HG02970 (cell line): ENCODE measurements at regions not wholly inside any gene's neighbourhood (a gene's known extent, or its start where the extent isn't known, plus 50 kb on each side); places are given as distances from the start of the nearest gene placed in this dataset.

Source experiments
- ATAC-seq: cut with Tn5 transposase; IDR thresholded peaks from one replicate; pipeline ENCODE4 v1.9.1; 2021; ENCODE audit warnings: mild to moderate bottlenecking, moderate library complexity, moderate number of reproducible peaks; ENCODE audit not compliant: unreplicated experiment, low FRiP score

DNA sequence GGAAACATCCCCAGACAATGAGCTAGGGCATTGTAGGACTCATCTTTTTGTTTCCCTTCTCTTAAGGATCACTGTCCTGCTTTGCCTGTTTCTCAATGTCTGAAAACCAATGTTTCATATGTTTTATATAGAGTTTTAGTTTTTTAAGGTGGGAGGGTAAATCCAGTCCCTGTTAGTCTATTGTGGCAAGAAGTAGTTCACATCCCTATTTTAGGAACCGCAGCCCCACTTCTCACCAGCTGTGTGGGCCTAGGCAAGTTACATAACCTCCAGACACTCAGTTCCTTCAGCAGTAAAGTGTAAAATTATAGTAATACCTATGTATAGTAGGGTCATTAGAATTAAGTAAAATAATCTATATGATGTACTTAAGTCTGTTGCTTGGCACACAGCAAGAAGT, 105.8 kb upstream of the WLS start:
- no peak for ATAC-seq

DNA sequence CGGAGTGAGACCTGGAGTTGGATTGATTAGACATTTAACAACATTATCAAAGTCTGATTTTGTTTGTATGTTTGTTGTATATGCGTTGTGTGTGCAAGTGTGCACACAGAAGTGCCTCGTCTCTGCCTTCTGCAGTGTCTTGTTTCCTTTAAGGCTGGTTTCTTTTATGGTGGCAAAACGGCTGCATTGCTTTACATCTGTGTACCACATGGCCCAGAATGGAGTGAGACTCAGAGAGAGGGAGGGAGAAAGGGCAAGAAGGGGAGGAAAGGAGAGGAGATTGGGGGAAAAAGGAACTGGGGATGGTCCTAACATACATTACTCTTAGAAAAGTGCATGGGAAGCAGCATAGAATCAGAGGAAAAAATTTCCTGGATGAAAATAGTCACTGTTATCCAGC, 99.7 kb upstream of the WLS start:
- ATAC-seq: no peak

DNA sequence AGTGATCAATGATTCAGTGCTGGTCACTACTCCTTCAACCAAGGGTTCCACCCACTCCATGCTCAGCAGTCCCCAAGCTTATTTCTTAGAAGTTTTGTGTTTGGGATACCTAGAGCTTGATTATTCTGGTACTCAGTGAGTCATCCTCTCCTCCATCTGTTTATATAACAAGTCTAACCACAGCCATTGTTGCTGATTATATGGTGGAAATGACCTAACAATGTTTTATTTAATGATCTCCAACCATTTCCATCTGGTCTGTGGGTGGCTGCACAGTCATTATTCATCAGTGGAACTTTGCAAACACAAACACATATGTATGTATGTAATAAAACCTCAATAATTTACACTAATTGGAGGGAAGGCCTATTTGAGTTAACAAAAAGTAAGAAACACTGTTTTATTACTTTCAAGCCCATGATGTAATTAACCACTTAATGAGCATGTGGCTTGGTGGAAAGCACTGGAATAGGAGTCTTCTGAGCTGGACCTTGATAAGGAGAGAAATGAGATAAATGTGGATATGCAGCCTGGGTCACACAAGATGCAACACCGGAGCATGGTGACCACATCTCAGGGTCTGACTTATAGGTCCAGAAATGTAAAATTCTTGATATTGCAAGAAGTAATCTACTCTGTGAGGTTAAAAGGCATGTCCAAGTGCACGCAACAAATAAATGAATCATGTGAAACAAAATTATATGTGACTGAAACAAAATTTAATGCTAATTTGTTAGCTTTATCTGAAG, 99.0 kb upstream of the WLS start:
- no peak for ATAC-seq

DNA sequence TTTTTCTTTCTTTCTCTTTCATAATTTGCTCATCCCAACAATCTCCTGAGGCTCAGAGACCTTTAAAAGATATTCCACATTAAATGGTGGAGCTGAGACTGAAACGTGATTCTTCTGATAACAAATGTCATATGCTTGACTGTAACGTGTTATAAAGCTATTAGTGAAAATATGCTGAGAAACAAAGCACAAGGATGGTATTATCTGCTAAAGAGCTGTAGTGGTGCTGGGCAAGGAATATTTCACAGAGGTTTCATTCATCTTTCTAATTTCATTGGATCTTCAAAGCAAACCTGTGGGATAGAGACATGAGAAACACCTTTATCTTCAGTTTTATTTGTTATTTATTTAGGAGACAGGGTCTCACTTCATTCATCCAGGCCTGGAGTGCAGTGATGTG, 98.1 kb upstream of the WLS start:
- no peak for ATAC-seq

DNA sequence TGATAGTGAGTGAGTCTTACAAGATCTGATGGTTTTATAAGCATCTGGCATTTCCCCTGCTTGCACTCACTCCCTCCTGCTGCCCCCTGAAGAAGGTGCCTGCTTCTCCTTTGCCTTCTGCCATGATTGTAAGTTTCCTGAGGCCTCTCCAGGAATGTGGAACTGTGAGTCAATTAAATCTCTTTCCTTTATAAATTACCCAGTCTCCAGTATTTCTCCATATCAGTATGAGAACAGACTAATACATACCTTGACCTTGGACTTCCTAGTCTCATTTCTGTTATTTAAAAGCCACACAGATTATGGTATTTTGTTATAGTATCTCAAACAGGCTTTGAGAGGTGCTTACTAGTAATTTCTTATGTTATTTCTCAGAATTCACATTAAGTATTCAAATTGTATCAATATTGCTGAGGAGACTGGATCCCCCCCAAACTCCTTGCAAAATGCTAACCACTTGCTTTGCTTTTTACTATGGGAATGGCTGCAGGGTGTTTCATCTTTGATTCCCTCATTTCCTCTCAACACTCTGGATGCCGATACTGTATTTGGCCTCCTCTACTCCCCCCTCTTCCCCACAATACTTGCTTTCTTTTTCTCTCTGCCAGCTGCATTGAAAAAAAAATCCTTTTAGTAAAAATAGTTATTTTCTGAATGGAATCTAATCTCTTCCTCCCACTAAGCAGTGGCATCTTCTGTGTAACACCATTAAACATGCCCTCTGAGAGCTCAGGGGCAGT, 96.9 kb upstream of the WLS start:
- no peak for ATAC-seq

DNA sequence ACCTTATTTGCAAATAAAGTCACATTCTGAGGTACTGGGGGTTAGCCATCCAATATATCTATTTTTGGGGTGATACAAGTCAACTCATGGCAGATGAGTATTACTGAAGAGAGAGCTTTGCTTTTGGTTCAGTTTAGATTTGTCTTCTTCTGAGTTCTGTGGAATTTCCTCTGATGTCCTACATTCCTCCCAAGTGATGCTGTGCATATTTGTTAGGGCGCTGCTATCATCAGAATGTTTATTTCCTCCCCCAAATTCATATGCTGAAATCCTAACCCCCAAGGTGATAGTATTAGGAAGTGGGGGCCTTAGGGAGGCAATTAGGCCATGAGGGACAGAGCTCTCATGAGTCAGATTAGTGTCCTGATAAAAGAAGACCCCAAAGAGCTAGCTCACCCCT, 96.2 kb upstream of the WLS start:
- ATAC-seq: no peak

DNA sequence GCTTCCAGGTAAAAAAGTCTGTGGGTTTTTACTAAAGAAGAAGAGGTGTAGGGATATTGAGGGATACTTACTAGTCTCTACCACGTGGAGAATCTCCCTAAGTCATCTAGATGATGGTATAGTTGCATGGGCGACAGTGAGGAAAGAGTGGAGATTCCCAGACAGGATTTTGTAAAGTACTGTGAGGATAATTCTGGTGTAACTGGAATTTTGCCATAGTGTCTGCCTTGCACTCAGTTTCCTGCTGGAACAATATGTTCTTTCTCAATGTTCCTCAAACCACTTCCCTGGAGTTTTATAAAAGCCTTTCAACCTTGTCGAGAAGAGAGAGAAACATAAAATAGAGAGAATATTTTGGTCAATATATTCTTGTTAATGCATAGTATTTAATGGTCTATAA, 95.1 kb upstream of the WLS start:
- ATAC-seq: no peak

DNA sequence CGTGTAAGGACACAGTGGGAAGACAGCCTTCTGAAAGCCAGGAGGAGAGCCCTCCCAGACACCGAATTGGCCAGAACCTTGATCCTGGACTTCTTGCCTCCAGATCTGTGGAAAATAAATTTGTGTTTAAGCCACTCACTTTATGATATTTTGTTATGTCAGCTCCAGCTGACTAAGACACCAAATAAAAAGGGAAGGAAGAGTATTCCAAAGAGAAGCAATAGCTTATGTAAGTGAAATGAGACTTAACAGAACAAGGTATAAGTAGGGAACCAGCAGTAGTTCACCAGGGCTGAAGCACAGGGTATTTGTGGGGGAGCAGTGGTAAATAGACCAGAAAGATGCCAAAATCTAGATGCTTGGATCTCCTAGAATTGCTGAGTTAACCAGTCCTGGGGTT, 94.2 kb upstream of the WLS start:
- no peak for ATAC-seq

DNA sequence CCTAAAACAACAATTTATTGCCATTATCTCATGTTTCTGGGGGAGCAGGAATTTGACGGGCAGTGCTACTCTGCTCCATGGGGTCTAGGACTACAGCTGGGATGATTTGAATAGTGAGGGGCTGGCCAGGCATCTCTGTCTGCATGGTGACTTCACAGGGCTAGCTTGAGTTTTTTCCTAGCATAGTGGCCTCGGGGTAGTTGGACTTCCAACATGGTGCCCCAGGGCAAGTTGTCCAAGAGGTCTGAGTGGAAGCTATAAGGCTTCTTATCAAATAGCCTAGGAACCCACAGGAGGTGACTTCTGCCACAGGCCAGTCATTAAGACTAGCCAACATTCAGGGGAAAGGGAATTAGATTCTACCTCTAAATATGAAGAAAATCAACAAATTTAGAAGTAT, 92.0 kb upstream of the WLS start:
- ATAC-seq: no peak

DNA sequence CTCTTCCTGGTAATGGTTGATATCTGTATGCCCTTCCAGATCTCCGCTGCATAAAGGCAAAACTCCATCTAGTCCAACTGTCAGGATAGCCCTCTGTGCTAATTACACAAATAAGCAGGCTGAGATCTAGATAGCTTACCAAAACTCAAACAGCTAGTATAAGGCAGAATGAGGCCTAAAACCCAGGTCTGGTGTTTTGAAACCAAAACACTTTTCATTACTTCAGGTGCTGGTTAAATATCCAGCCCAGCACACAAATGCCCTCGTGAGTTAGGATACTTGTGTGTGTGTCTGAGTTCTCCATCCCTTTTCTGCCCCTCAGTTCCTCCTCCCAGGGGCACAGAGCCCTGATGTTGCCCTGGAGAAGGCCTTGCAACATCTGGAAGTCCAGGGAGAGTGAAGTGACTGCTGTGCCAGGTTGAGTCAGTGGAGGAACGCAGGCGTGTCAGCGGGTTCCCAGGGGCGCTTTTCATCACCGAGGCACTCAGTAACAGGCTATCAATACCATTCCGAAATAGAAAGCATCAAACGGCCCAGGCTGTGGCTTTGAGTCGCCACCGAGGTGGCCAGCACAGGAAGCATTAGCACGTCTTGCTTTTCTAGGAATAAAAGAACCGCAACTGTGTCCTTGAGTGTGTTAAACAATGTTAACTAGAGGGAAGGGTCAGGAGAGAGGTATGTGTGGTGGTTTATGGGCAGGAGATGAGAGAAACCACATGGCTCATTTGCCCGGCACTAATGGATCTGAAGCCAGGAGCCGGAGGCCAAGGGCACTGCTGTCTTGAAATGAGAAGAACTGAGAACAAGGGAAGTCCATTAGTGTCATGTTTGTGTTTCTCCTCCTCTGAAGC, 90.7 kb upstream of the WLS start:
- ATAC-seq: no peak

- ATAC-seq: no peak
Measured at GRCh38 chr1:68322096-68322495, 89.8 kb upstream of the WLS start.

GRCh38 chr1:68321084-68321685, 88.9 kb upstream of the WLS start:
- no peak for ATAC-seq

- no peak for ATAC-seq
Measured at GRCh38 chr1:68320349-68320748, 88.0 kb upstream of the WLS start.

DNA sequence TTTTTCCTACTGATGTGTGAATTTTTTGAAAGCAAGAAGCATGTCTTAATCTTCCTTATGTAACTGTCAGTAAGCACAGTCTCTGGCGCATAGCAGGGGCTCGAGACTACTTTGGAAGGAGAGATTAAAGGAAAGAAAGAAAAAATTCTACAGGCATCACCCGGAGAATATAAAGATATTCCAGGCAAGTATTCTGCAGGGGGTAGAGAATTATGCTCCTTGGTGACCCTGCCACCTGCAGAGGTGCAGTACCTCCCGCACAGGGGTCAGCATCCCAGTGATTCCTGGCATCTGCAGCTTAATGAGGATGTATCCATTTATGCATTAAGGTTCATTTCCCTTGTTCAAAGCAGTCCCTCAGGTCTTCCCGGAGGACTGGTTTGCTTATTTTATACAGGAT, 87.6 kb upstream of the WLS start:
- no peak for ATAC-seq

- ATAC-seq: no peak
Measured at GRCh38 chr1:68317543-68317942, 85.2 kb upstream of the WLS start.

GRCh38 chr1:68314151-68314780, 81.9 kb upstream of the WLS start:
- ATAC-seq: no peak

DNA sequence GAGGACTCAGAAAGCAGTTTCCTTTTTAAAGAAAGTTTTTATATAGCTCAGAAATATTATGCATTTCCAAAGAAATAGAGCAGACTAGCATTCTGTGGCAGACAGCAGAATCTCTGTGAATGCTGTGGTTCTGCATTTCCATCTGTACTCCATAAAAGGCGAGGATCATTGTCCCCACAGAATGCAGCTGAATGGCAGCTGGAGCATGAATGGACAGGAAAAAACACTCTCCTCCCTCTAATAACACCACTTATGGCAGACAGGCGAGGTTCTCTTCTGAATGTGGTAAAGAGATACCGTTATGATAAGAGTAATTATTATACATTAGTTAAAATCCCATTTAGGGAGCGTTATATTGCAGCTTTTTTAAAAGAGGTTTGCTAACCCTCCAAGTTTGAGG, 81.4 kb upstream of the WLS start:
- ATAC-seq: no peak

DNA sequence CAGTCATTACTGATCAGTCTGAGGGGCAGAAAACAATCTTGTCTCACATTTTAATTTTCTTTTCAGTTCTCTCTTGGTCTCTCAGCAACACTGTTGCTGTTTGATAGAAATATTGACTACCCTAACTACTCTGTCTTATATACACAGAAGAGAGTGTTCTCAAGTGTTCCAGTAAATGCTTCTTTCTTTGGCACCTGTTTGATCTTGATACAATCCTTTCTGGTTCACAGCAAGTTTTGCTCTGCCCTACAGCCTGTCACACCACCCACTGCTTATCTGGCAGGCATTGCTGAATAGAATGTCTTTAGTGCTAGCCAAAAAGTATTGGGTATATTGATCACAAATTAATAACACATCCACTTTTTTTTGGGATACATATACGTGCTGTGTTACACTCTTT, 75.7 kb upstream of the WLS start:
- ATAC-seq: no peak

DNA sequence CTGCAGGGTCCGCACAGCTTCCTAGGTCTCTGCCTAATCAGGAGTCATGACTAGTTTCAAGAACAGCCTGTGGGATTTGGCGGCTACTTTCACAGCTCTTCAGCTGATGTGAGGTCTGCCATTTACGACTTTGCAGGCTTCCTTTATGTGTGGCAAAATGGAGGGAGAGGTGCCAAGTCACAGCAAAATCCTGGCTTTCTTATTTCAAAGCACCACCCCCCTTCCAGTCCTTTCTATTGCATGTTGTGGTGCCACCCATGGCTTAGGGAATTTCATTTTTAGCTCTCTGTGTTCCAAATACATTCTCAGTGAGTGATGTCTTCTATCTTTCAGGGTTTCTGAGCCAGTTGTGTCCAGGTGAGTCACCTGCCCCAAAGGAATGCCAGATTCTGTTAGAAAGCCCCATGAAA, 75.1 kb upstream of the WLS start:
- ATAC-seq: no peak

- no peak for ATAC-seq
Measured at GRCh38 chr1:68301471-68302001, 69.2 kb upstream of the WLS start.
